ENCODE measurements at regions not wholly inside any gene's neighbourhood (a gene's known extent, or its start where the extent isn't known, plus 50 kb on each side); places are given as distances from the start of the nearest gene placed in this dataset.

DNA sequence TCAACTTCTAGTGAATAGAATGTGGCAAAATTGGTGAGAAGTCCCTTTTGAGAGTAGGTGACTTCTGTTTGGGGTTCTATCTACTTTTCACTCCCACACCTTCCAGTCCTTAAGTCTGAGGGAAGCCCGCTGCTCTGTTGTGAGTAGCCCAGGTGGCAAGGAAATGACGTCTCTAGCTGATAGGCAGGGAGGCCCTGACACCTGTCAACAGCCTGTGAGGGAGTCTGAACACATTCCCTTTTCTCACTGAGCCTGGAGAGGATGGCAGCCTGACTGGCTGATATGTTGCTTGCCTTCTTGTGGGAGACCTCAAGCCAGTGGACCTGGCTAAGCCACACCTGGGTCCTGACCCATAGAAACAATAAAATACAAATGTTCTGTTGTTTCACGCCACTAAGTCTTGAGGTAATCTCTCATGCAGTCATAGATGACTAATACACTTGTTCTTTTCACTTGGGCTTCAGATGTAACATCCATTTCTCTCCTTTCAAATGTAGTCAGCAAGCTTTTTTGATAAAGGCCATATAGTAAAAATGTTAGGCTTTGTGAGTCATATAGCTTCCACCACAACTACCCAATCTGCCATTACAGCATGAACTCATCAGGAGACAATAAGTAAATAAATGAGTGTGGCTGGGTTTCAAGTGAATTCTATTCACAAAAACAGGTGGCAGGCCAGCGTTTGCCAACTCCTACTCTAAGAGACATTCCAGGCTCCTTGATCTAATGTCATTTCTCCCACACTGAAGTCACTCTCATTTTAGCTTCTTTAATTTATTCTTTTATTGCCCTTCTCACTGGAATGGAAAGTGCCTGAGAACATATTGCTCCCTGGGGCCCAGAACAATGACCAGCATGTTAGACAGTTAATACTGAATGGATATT is 265.1 kb upstream of the MAD2L1 start:
- intact Hi-C loops (cut with DNase I): no loop called here
- DNase-seq (ENCODE audit: missing footprints): no peak
- ATAC-seq: no peak

GRCh38 chr4:120329386-120329785 is 262.7 kb upstream of the MAD2L1 start:
- ATAC-seq: no peak
- no peak for DNase-seq (ENCODE audit: missing footprints)
- intact Hi-C loops (cut with DNase I): no loop called here

GRCh38 chr4:120327276-120327675 is 260.6 kb upstream of the MAD2L1 start:
- no peak for ATAC-seq
- DNase-seq (ENCODE audit: missing footprints): no peak
- intact Hi-C loops (cut with DNase I): no loop called here

- no peak for DNase-seq (ENCODE audit: missing footprints)
- no peak for ATAC-seq
- intact Hi-C loops (cut with DNase I): no loop called here
Observed at GRCh38 chr4:120319046-120319767, 252.6 kb upstream of the MAD2L1 start.

GRCh38 chr4:120318196-120318846 is 251.7 kb upstream of the MAD2L1 start:
- ATAC-seq (no peak), DNase-seq (ENCODE audit: missing footprints) (no peak)
- intact Hi-C loops (cut with DNase I): no loop called here

GRCh38 chr4:120317713-120318112 is 251.1 kb upstream of the MAD2L1 start:
- intact Hi-C loops (cut with DNase I): no loop called here
- DNase-seq (ENCODE audit: missing footprints) (no peak), ATAC-seq (no peak)

GRCh38 chr4:120316416-120316815 is 249.8 kb upstream of the MAD2L1 start:
- intact Hi-C loops (cut with DNase I): no loop called here
- ATAC-seq (no peak), DNase-seq (ENCODE audit: missing footprints) (no peak)

DNA sequence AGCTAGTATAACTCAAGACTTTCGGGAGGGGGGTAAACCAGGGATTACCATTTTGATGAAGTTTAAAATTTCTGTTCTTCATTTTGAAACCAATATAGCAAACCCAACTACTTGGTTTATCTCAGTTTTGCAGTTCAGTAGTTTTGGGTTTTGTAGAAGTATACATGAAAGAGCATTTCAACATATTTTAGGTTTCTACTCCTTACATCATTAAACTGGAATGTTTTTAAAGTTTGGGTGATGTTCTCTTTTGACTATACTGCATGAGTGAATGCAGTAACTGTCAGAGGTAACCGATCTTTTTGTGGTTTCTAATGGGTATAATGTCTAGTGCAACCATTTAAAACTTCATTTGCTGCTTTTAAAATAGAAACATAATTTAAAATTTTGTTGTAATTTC is 248.3 kb upstream of the MAD2L1 start:
- intact Hi-C loops (cut with DNase I): no loop called here
- ATAC-seq (no peak), DNase-seq (ENCODE audit: missing footprints) (no peak)

GRCh38 chr4:120304801-120305200 is 238.2 kb upstream of the MAD2L1 start:
- intact Hi-C loops (cut with DNase I): no loop called here
- ATAC-seq: no peak
- no peak for DNase-seq (ENCODE audit: missing footprints)

DNA sequence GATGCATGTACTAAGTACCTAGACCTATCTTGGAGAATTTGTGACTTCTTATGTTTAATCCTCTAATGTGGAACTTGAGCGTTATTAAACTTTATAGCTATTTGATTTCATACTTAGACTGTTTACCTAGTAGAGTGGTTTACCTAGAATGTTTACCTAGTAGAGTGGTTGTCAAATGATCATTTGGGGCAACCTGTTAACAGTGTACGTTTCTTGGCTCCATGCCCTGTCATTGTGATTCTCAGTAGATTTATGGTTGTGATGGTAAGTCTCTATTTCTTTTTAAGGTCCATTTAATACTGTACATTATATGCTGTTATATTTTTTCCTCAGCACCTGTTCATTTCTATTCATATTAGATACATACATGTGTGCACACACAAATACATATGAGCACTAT is 233.0 kb upstream of the MAD2L1 start:
- intact Hi-C loops (cut with DNase I): no loop called here
- ATAC-seq (no peak), DNase-seq (ENCODE audit: missing footprints) (no peak)

- intact Hi-C loops (cut with DNase I): no loop called here
- no peak for ATAC-seq
- no peak for DNase-seq (ENCODE audit: missing footprints)
Observed at GRCh38 chr4:120293341-120293740, 226.7 kb upstream of the MAD2L1 start.

DNA sequence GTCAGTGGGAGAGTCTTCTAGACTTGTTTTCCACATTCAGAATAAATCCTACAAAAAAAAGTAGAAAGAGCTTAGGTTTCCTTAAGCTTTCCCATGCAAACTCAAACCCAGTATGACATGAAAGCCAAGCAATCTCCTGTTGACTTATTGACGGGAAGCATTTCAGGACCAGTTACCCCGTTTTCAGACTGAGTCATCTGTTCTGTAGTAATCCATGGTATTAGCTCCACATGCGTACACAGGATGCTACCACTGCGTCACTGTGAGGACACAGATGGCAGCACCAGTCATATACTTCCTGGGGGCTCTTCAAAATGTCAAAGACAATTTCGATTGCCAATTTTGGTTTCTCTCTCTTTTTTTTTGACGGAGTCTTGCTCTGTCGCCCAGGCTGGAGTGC is 224.9 kb upstream of the MAD2L1 start:
- intact Hi-C loops (cut with DNase I): no loop called here
- ATAC-seq: no peak
- DNase-seq (ENCODE audit: missing footprints): no peak

GRCh38 chr4:120290553-120290952 is 223.9 kb upstream of the MAD2L1 start:
- no peak for DNase-seq (ENCODE audit: missing footprints)
- intact Hi-C loops (cut with DNase I): no loop called here
- ATAC-seq: no peak

- intact Hi-C loops (cut with DNase I): no loop called here
- no peak for ATAC-seq
- DNase-seq (ENCODE audit: missing footprints): no peak
Observed at GRCh38 chr4:120286813-120287212, 220.2 kb upstream of the MAD2L1 start.

DNA sequence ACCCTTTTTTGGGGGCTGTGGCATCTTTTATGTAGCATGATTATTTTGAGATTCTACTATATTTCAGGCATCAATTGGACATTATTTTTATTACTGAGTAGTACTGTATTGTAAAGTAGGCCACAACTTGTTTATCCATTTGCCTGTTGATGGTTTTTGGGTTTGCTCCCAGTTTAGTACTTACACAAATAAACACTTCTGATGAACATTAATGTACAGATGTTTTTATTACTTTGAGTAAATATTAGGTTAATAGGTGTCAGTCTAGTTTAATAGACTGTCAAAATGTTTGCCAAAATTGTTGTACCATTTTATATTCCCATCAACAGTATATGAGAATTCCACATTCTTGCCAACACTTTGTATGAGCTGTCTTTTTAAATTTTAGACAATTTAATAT is 214.9 kb upstream of the MAD2L1 start:
- no peak for ATAC-seq

GRCh38 chr4:120277391-120277790 is 210.7 kb upstream of the MAD2L1 start:
- intact Hi-C loops (cut with DNase I): no loop called here
- no peak for ATAC-seq
- DNase-seq (ENCODE audit: missing footprints): no peak

More for the DNA sequence above, 214.9 kb upstream of the MAD2L1 start:
- intact Hi-C loops (cut with DNase I): no loop called here
- DNase-seq (ENCODE audit: missing footprints): no peak

GRCh38 chr4:120266602-120267001 is 200.0 kb upstream of the MAD2L1 start:
- intact Hi-C loops (cut with DNase I): no loop called here
- DNase-seq (ENCODE audit: missing footprints): no peak
- ATAC-seq: no peak

GRCh38 chr4:120263618-120264017 is 197.0 kb upstream of the MAD2L1 start:
- intact Hi-C loops (cut with DNase I): no loop called here
- ATAC-seq (no peak), DNase-seq (ENCODE audit: missing footprints) (no peak)

GRCh38 chr4:120261117-120261516 is 194.5 kb upstream of the MAD2L1 start:
- DNase-seq (ENCODE audit: missing footprints) (no peak), ATAC-seq (no peak)
- intact Hi-C loops (cut with DNase I): no loop called here

Data from Right ventricle myocardium inferior (tissue), 1 donor.